ENCODE measurements at regions not wholly inside any gene's neighbourhood (a gene's known extent, or its start where the extent isn't known, plus 50 kb on each side); places are given as distances from the start of the nearest gene placed in this dataset.

- H3F3A ChIP-seq (ENCODE audit: insufficient read depth, low read length) = no peaks in the 10 kb centered on the region
- no peaks in the 10 kb centered on the region for H3K36me3 ChIP-seq (ENCODE audit: insufficient read depth, low read length)
- no peaks in the 10 kb centered on the region; the same call in 1 of the 2 replicates for H3K27me3 ChIP-seq (ENCODE audit: insufficient read depth, low read length)
- H3K9me2 ChIP-seq (ENCODE audit: low read depth, low read length) = no peaks in the 10 kb centered on the region
- TF ChIP-seq CTCF (IDR thresholded peaks at IDR 0.05; ENCODE audit: low read length) = no peak
- no peak for TF ChIP-seq EZH2 (IDR thresholded peaks at IDR 0.05; ENCODE audit: borderline replicate concordance, low read length)
- H3K27ac ChIP-seq (ENCODE audit: low read depth, low read length, poor library complexity, severe bottlenecking) = no peak overlapping the region
- H3K4me1 ChIP-seq (ENCODE audit: insufficient read depth, low read length, severe bottlenecking) = no peaks in the 10 kb centered on the region
- no peak overlapping the region for H3K9ac ChIP-seq (ENCODE audit: low read length)
- H2AFZ ChIP-seq (ENCODE audit: low read length) = no peak overlapping the region
- no peak overlapping the region for H3K4me3 ChIP-seq (ENCODE audit: low read depth, low read length, poor library complexity, severe bottlenecking)
- no peaks in the 10 kb centered on the region for H3K9me3 ChIP-seq (ENCODE audit: low read length)
- no peaks in the 10 kb centered on the region for H3K79me2 ChIP-seq (ENCODE audit: insufficient read depth, low read length)
- H4K20me1 ChIP-seq (ENCODE audit: insufficient read depth, low read length) = no peaks in the 10 kb centered on the region
- no peak overlapping the region for H3K4me2 ChIP-seq (ENCODE audit: low read length)
These were observed 101.5 kb downstream of the UNC5CL start for GRCh38 chr6:40937491-40937890.

- H3K4me1 ChIP-seq (ENCODE audit: insufficient read depth, low read length, severe bottlenecking) = no peaks in the 10 kb centered on the region
- H3K27me3 ChIP-seq (ENCODE audit: insufficient read depth, low read length) = no peaks in the 10 kb centered on the region; the same call in 1 of the 2 replicates
- no peaks in the 10 kb centered on the region for H3K36me3 ChIP-seq (ENCODE audit: insufficient read depth, low read length)
- H3K4me2 ChIP-seq (ENCODE audit: low read length) = no peak overlapping the region
- H3K9me3 ChIP-seq (ENCODE audit: low read length) = no peaks in the 10 kb centered on the region
- H3K9me2 ChIP-seq (ENCODE audit: low read depth, low read length) = no peaks in the 10 kb centered on the region
- H3K79me2 ChIP-seq (ENCODE audit: insufficient read depth, low read length) = no peaks in the 10 kb centered on the region
- H3K9ac ChIP-seq (ENCODE audit: low read length) = no peak overlapping the region
- TF ChIP-seq EZH2 (IDR thresholded peaks at IDR 0.05; ENCODE audit: borderline replicate concordance, low read length) = no peak
- no peak for TF ChIP-seq CTCF (IDR thresholded peaks at IDR 0.05; ENCODE audit: low read length)
- no peak overlapping the region for H3K27ac ChIP-seq (ENCODE audit: low read depth, low read length, poor library complexity, severe bottlenecking)
- H3F3A ChIP-seq (ENCODE audit: insufficient read depth, low read length) = no peaks in the 10 kb centered on the region
- H4K20me1 ChIP-seq (ENCODE audit: insufficient read depth, low read length) = no peaks in the 10 kb centered on the region
- H3K4me3 ChIP-seq (ENCODE audit: low read depth, low read length, poor library complexity, severe bottlenecking) = no peak overlapping the region
- no peak overlapping the region for H2AFZ ChIP-seq (ENCODE audit: low read length)
These were observed 102.2 kb downstream of the UNC5CL start for GRCh38 chr6:40936818-40937251.

- Histone ChIP-seq H2AFZ (ENCODE audit: low read length) (no peak overlapping the region), H3K9me3 (ENCODE audit: low read length) (no peaks in the 10 kb centered on the region), H3K9me2 (ENCODE audit: low read depth, low read length) (no peaks in the 10 kb centered on the region), H3K27ac (ENCODE audit: low read depth, low read length, poor library complexity, severe bottlenecking) (no peak overlapping the region), H3K27me3 (ENCODE audit: insufficient read depth, low read length) (no peaks in the 10 kb centered on the region), H4K20me1 (ENCODE audit: insufficient read depth, low read length) (no peaks in the 10 kb centered on the region), H3K4me2 (ENCODE audit: low read length) (no peak overlapping the region), H3K36me3 (ENCODE audit: insufficient read depth, low read length) (no peaks in the 10 kb centered on the region), H3K4me3 (ENCODE audit: low read depth, low read length, poor library complexity, severe bottlenecking) (no peak overlapping the region), H3K79me2 (ENCODE audit: insufficient read depth, low read length) (no peaks in the 10 kb centered on the region), H3F3A (ENCODE audit: insufficient read depth, low read length) (no peaks in the 10 kb centered on the region), H3K4me1 (ENCODE audit: insufficient read depth, low read length, severe bottlenecking) (no peaks in the 10 kb centered on the region), H3K9ac (ENCODE audit: low read length) (no peak overlapping the region)
- TF ChIP-seq CTCF (IDR thresholded peaks at IDR 0.05; ENCODE audit: low read length) (no peak), EZH2 (IDR thresholded peaks at IDR 0.05; ENCODE audit: borderline replicate concordance, low read length) (no peak)
These were observed 105.2 kb downstream of the UNC5CL start for GRCh38 chr6:40933864-40934263.
